H9 (cell line): ENCODE measurements at regions not wholly inside any gene's neighbourhood (a gene's known extent, or its start where the extent isn't known, plus 50 kb on each side); places are given as distances from the start of the nearest gene placed in this dataset.

Source experiments
- DNase-seq: peaks from one replicate; pipeline ENCODE4 v3.0.0-alpha.2; 2017
- H2AFZ ChIP-seq: one replicate; pipeline ENCODE4 v1.6.1; 2013; ENCODE audit warnings: mild to moderate bottlenecking, low read length, control low read depth, moderate library complexity
- H2AK5ac ChIP-seq: 2 replicates; pipeline ENCODE4 v1.6.1; 2013; ENCODE audit warnings: low read length, control low read depth, mixed read lengths; ENCODE audit not compliant: insufficient read length
- H2BK120ac ChIP-seq: one replicate; pipeline ENCODE4 v1.6.1; 2013; ENCODE audit warnings: low read depth, mild to moderate bottlenecking, low read length, control low read depth, inconsistent platforms; ENCODE audit not compliant: poor library complexity, severe bottlenecking
- H2BK12ac ChIP-seq: 2 replicates; pipeline ENCODE4 v1.6.1; 2013; ENCODE audit warnings: low read length, control low read depth, mixed read lengths, low read depth; ENCODE audit not compliant: insufficient read length
- H2BK15ac ChIP-seq: 2 replicates; pipeline ENCODE4 v1.6.1; 2013; ENCODE audit warnings: low read depth, low read length, control low read depth
- H2BK20ac ChIP-seq: one replicate; pipeline ENCODE4 v1.6.1; 2013; ENCODE audit warnings: low read depth, mild to moderate bottlenecking, low read length, control low read depth, inconsistent platforms; ENCODE audit not compliant: poor library complexity, severe bottlenecking
- H2BK5ac ChIP-seq: 2 replicates; pipeline ENCODE4 v1.6.1; 2013; ENCODE audit warnings: low read length, control low read depth, mixed read lengths; ENCODE audit not compliant: insufficient read length
- H3K14ac ChIP-seq: 2 replicates; pipeline ENCODE4 v1.6.1; 2013; ENCODE audit warnings: low read length, control low read depth; ENCODE audit not compliant: insufficient read depth
- H3K18ac ChIP-seq: 2 replicates; pipeline ENCODE4 v1.6.1; 2013; ENCODE audit warnings: low read depth, mild to moderate bottlenecking, mixed read lengths, low read length, control low read depth; ENCODE audit not compliant: insufficient read length
- H3K23ac ChIP-seq: 2 replicates; pipeline ENCODE4 v1.6.1; 2013; ENCODE audit warnings: low read length, control low read depth, mixed read lengths, low read depth; ENCODE audit not compliant: insufficient read length
- H3K23me2 ChIP-seq: 2 replicates; pipeline ENCODE4 v1.6.1; 2013; ENCODE audit warnings: low read depth, mild to moderate bottlenecking, mixed read lengths, low read length, control low read depth; ENCODE audit not compliant: insufficient read length, poor library complexity, severe bottlenecking
- H3K27ac ChIP-seq: 2 replicates; pipeline ENCODE4 v1.5.1; 2013; ENCODE audit warnings: low read length, control low read depth, mixed read lengths, low read depth; ENCODE audit not compliant: insufficient read length
- H3K27me3 ChIP-seq: 2 replicates; pipeline ENCODE4 v1.6.1; 2013; ENCODE audit warnings: low read length, control low read depth, inconsistent platforms; ENCODE audit not compliant: insufficient read depth
- H3K4ac ChIP-seq: 2 replicates; pipeline ENCODE4 v1.6.1; 2013; ENCODE audit warnings: low read depth, mild to moderate bottlenecking, control low read depth, inconsistent platforms, low read length, moderate library complexity
- H3K4me1 ChIP-seq: 2 replicates; pipeline ENCODE4 v1.6.1; 2013; ENCODE audit warnings: low read length, control low read depth, inconsistent platforms; ENCODE audit not compliant: insufficient read depth
- H3K4me2 ChIP-seq: 2 replicates; pipeline ENCODE4 v1.6.1; 2013; ENCODE audit warnings: low read length, control low read depth, mixed read lengths; ENCODE audit not compliant: insufficient read length, insufficient read depth
- H3K56ac ChIP-seq: 2 replicates; pipeline ENCODE4 v1.6.1; 2013; ENCODE audit warnings: low read depth, mild to moderate bottlenecking, mixed read lengths, low read length, control low read depth; ENCODE audit not compliant: insufficient read length
- H3K79me1 ChIP-seq: 2 replicates; pipeline ENCODE4 v1.6.1; 2013; ENCODE audit warnings: low read depth, mild to moderate bottlenecking, moderate library complexity, low read length, control low read depth, inconsistent platforms; ENCODE audit not compliant: insufficient read depth, poor library complexity, severe bottlenecking
- H3K79me2 ChIP-seq: 2 replicates; pipeline ENCODE4 v1.6.1; 2013; ENCODE audit warnings: low read length, control low read depth, inconsistent platforms; ENCODE audit not compliant: insufficient read depth
- H3K9ac ChIP-seq: 2 replicates; pipeline ENCODE4 v1.6.1; 2013; ENCODE audit warnings: low read length, control low read depth, mixed read lengths; ENCODE audit not compliant: insufficient read length; ENCODE audit errors: extremely low read depth
- H3K9me3 ChIP-seq: one replicate; pipeline ENCODE4 v1.6.1; 2013; ENCODE audit warnings: low read depth, low read length, inconsistent platforms; ENCODE audit not compliant: control insufficient read depth
- H3T11ph ChIP-seq: one replicate; pipeline ENCODE4 v1.6.1; 2013; ENCODE audit warnings: mild to moderate bottlenecking, low read length, control low read depth, inconsistent platforms
- H4K20me1 ChIP-seq: one replicate; pipeline ENCODE4 v1.6.1; 2013; ENCODE audit not compliant: control insufficient read depth, insufficient read length, insufficient read depth
- H4K5ac ChIP-seq: 2 replicates; pipeline ENCODE4 v1.6.1; 2013; ENCODE audit warnings: low read depth, mild to moderate bottlenecking, mixed read lengths, low read length, control low read depth; ENCODE audit not compliant: insufficient read length
- H4K8ac ChIP-seq: replicated peaks from 2 replicates; pipeline ENCODE4 v1.6.1; 2013; ENCODE audit warnings: low read length, control low read depth, mixed read lengths, low read depth; ENCODE audit not compliant: insufficient read length
- H4K91ac ChIP-seq: 2 replicates; pipeline ENCODE4 v1.6.1; 2013; ENCODE audit warnings: low read depth, mild to moderate bottlenecking, moderate library complexity, mixed read lengths, low read length, control low read depth; ENCODE audit not compliant: insufficient read length
- H3K27ac Mint-ChIP-seq, 3 experiments: 2 replicates in 2 of 3; 3 replicates in 1 of 3; pipeline ENCODE4 v1.8.0; 2020 to 2021; ENCODE audit warnings: mixed read lengths in 3 of 3, mild to moderate bottlenecking in 1 of 3, moderate library complexity in 1 of 3
- H3K27me3 Mint-ChIP-seq: 2 replicates; pipeline ENCODE4 v1.8.0; 2021; ENCODE audit warnings: low read depth, mild to moderate bottlenecking, moderate library complexity, mixed read lengths
- H3K36me3 Mint-ChIP-seq, 3 experiments: 2 replicates in 2 of 3; 3 replicates in 1 of 3; pipeline ENCODE4 v1.8.0; 2020 to 2021; ENCODE audit warnings: low read depth in 3 of 3, mixed read lengths in 3 of 3; ENCODE audit not compliant: insufficient read depth in 1 of 3
- H3K4me1 Mint-ChIP-seq, 2 experiments: 2 replicates each; pipeline ENCODE4 v1.8.0; 2020; ENCODE audit warnings: mixed read lengths in 2 of 2
- H3K4me3 Mint-ChIP-seq, 2 experiments: 2 replicates in 1 of 2; 3 replicates in 1 of 2; pipeline ENCODE4 v1.8.0; 2020 to 2021; ENCODE audit warnings: mild to moderate bottlenecking in 2 of 2, mixed read lengths in 2 of 2, moderate library complexity in 1 of 2
- H3K9me3 Mint-ChIP-seq, 2 experiments: 2 replicates in 1 of 2; 3 replicates in 1 of 2; pipeline ENCODE4 v1.8.0; 2020; ENCODE audit warnings: mild to moderate bottlenecking in 2 of 2, mixed read lengths in 2 of 2, moderate library complexity in 1 of 2
- CTCF ChIP-seq: fragments of 200-600 bp; sonication (generic); conservative IDR thresholded peaks from 3 replicates; pipeline ENCODE4 v1.8.0; 2021; ENCODE audit warnings: antibody characterized with exemption, mild to moderate bottlenecking
- WGBS: extraction: QIAGEN DNeasy Blood & Tissue Kit; methylation state at CpG from one replicate; pipeline ENCODE4 v1.1.7; 2013; ENCODE audit warnings: missing lambda C conversion rate, low lambda C conversion rate, mixed read lengths; ENCODE audit not compliant: insufficient read length; ENCODE audit errors: extremely low coverage; 5-methylcytosine and 5-hydroxymethylcytosine counted together

- no peak overlapping the region for H2BK12ac ChIP-seq
- DNase-seq: peak; percentile 13
- Mint-ChIP-seq H3K4me3 (no peak overlapping the region), H3K9me3 (peaks cover 5 to 8% of the 10 kb centered on the region in 2 experiments; a peak in 3 of 5 replicates), H3K27ac (no peak overlapping the region), H3K27me3 (peaks cover 5% of the 10 kb centered on the region), H3K36me3 (peaks cover 0 to 6% (median 3%) of the 10 kb centered on the region in 3 experiments; a peak in 3 of 7 replicates), H3K4me1 (peaks cover 7 to 15% of the 10 kb centered on the region in 2 experiments)
- H2BK15ac ChIP-seq: no peak overlapping the region
- no peaks in the 10 kb centered on the region for H3K9me3 ChIP-seq
- peaks cover 4% of the 10 kb centered on the region for H3K4me1 ChIP-seq
- no peak overlapping the region for H2AK5ac ChIP-seq
- no peak overlapping the region for H3K23ac ChIP-seq
- no peak overlapping the region for H3K4me2 ChIP-seq
- H3K56ac ChIP-seq: no peak overlapping the region
- H4K5ac ChIP-seq: no peak overlapping the region
- H2BK20ac ChIP-seq: no peak overlapping the region
- H3K79me2 ChIP-seq: no peaks in the 10 kb centered on the region
- no peak overlapping the region for H3K18ac ChIP-seq
- H2BK120ac ChIP-seq: no peak overlapping the region
- no peaks in the 10 kb centered on the region for H4K20me1 ChIP-seq
- no peak for TF ChIP-seq CTCF
- no peak overlapping the region for H3K14ac ChIP-seq
- H3K27ac ChIP-seq: no peak overlapping the region
- H4K91ac ChIP-seq: no peak overlapping the region
- no peak overlapping the region for H3K4ac ChIP-seq
- no peaks in the 10 kb centered on the region for H3K23me2 ChIP-seq
- no peak overlapping the region for H2BK5ac ChIP-seq
- no peaks in the 10 kb centered on the region for H3K79me1 ChIP-seq
- H4K8ac ChIP-seq: no peak overlapping the region
- no CpG with 5 or more reads among the region's 9 CpGs for WGBS
- no peak overlapping the region for H3K9ac ChIP-seq
- no peak overlapping the region for H3T11ph ChIP-seq
- H3K27me3 ChIP-seq: no peaks in the 10 kb centered on the region
- H2AFZ ChIP-seq: no peak overlapping the region
Observed at GRCh38 chr1:5742032-5742431, 250.2 kb downstream of the NPHP4 start.
